ENCODE measurements at regions not wholly inside any gene's neighbourhood (a gene's known extent, or its start where the extent isn't known, plus 50 kb on each side); places are given as distances from the start of the nearest gene placed in this dataset.

- intact Hi-C loops (cut with micrococcal nuclease): no loop called here
- no peak overlapping the region for H3K4me3 Mint-ChIP-seq (ENCODE audit: low read depth)
- no peaks in the 10 kb centered on the region for H3K4me1 Mint-ChIP-seq (ENCODE audit: low read depth)
- DNase-seq (ENCODE audit: low spot score): no peak
- H3K27ac Mint-ChIP-seq: no peak overlapping the region
- H3K36me3 Mint-ChIP-seq (ENCODE audit: low read depth): no peaks in the 10 kb centered on the region
- no peaks in the 10 kb centered on the region for H3K27me3 Mint-ChIP-seq (ENCODE audit: low read depth)
- no peaks in the 10 kb centered on the region for H3K9me3 Mint-ChIP-seq
These were observed 773.7 kb downstream of the BCL11B start for GRCh38 chr14:98498019-98498885.

GRCh38 chr14:98501335-98501734, 770.7 kb downstream of the BCL11B start:
- intact Hi-C loops (cut with micrococcal nuclease): no loop called here
- peaks cover 4% of the 10 kb centered on the region for H3K27me3 Mint-ChIP-seq (ENCODE audit: low read depth)
- H3K27ac Mint-ChIP-seq: no peak overlapping the region
- no peaks in the 10 kb centered on the region for H3K9me3 Mint-ChIP-seq
- no peak for DNase-seq (ENCODE audit: low spot score)
- H3K36me3 Mint-ChIP-seq (ENCODE audit: low read depth): no peaks in the 10 kb centered on the region
- no peak overlapping the region for H3K4me3 Mint-ChIP-seq (ENCODE audit: low read depth)
- no peaks in the 10 kb centered on the region for H3K4me1 Mint-ChIP-seq (ENCODE audit: low read depth)

- intact Hi-C loops (cut with micrococcal nuclease): no loop called here
- Mint-ChIP-seq H3K36me3 (ENCODE audit: low read depth) (no peaks in the 10 kb centered on the region), H3K9me3 (no peaks in the 10 kb centered on the region), H3K27me3 (ENCODE audit: low read depth) (peaks cover 4% of the 10 kb centered on the region), H3K4me1 (ENCODE audit: low read depth) (no peaks in the 10 kb centered on the region), H3K27ac (no peak overlapping the region), H3K4me3 (ENCODE audit: low read depth) (no peak overlapping the region)
- DNase-seq (ENCODE audit: low spot score): no peak
These were observed 770.2 kb downstream of the BCL11B start for GRCh38 chr14:98501836-98502235.

GRCh38 chr14:98503086-98503815, 768.7 kb downstream of the BCL11B start:
- Mint-ChIP-seq H3K4me1 (ENCODE audit: low read depth) (no peaks in the 10 kb centered on the region), H3K9me3 (no peaks in the 10 kb centered on the region), H3K4me3 (ENCODE audit: low read depth) (no peak overlapping the region), H3K27ac (no peak overlapping the region), H3K27me3 (ENCODE audit: low read depth) (peaks cover 4% of the 10 kb centered on the region), H3K36me3 (ENCODE audit: low read depth) (no peaks in the 10 kb centered on the region)
- DNase-seq (ENCODE audit: low spot score): no peak
- intact Hi-C loops (cut with micrococcal nuclease): no loop called here

GRCh38 chr14:98507264-98507663, 764.7 kb downstream of the BCL11B start:
- no peak overlapping the region for H3K27ac Mint-ChIP-seq
- H3K9me3 Mint-ChIP-seq: peaks cover 5% of the 10 kb centered on the region
- no peak overlapping the region for H3K4me3 Mint-ChIP-seq (ENCODE audit: low read depth)
- H3K4me1 Mint-ChIP-seq (ENCODE audit: low read depth): peaks cover 20% of the 10 kb centered on the region
- peaks cover 4% of the 10 kb centered on the region for H3K27me3 Mint-ChIP-seq (ENCODE audit: low read depth)
- intact Hi-C loops (cut with micrococcal nuclease): no loop called here
- DNase-seq (ENCODE audit: low spot score): no peak
- peaks cover 8% of the 10 kb centered on the region for H3K36me3 Mint-ChIP-seq (ENCODE audit: low read depth)

GRCh38 chr14:98510392-98510791, 761.6 kb downstream of the BCL11B start:
- no peak overlapping the region for H3K27ac Mint-ChIP-seq

GRCh38 chr14:98512501-98513251, 759.3 kb downstream of the BCL11B start:
- DNase-seq (ENCODE audit: low spot score): no peak
- Mint-ChIP-seq H3K27me3 (ENCODE audit: low read depth) (no peaks in the 10 kb centered on the region), H3K4me3 (ENCODE audit: low read depth) (no peak overlapping the region), H3K36me3 (ENCODE audit: low read depth) (peaks cover 8% of the 10 kb centered on the region), H3K4me1 (ENCODE audit: low read depth) (peaks cover 34% of the 10 kb centered on the region), H3K9me3 (peaks cover 5% of the 10 kb centered on the region), H3K27ac (no peak overlapping the region)
- intact Hi-C loops (cut with micrococcal nuclease): loop anchor here (10.0 kb wide), 1 partner anchor 368 kb away; no protein-coding TSS in a partner anchor

More at GRCh38 chr14:98510392-98510791, 761.6 kb downstream of the BCL11B start:
- no peak for DNase-seq (ENCODE audit: low spot score)
- Mint-ChIP-seq H3K36me3 (ENCODE audit: low read depth) (peaks cover 8% of the 10 kb centered on the region), H3K9me3 (peaks cover 5% of the 10 kb centered on the region), H3K4me1 (ENCODE audit: low read depth) (peaks cover 34% of the 10 kb centered on the region), H3K27me3 (ENCODE audit: low read depth) (peaks cover 4% of the 10 kb centered on the region), H3K4me3 (ENCODE audit: low read depth) (no peak overlapping the region)
- intact Hi-C loops (cut with micrococcal nuclease): loop anchor here (10.0 kb wide), 1 partner anchor 366 kb away; no protein-coding TSS in a partner anchor

- intact Hi-C loops (cut with micrococcal nuclease): loop anchor here (10.0 kb wide), 1 partner anchor 369 kb away; no protein-coding TSS in a partner anchor
- DNase-seq (ENCODE audit: low spot score): no peak
- H3K27me3 Mint-ChIP-seq (ENCODE audit: low read depth): no peaks in the 10 kb centered on the region
- peaks cover 34% of the 10 kb centered on the region for H3K4me1 Mint-ChIP-seq (ENCODE audit: low read depth)
- peaks cover 5% of the 10 kb centered on the region for H3K9me3 Mint-ChIP-seq
- H3K36me3 Mint-ChIP-seq (ENCODE audit: low read depth): peaks cover 8% of the 10 kb centered on the region
- no peak overlapping the region for H3K4me3 Mint-ChIP-seq (ENCODE audit: low read depth)
- H3K27ac Mint-ChIP-seq: no peak overlapping the region
These were observed 758.4 kb downstream of the BCL11B start for GRCh38 chr14:98513558-98513957.

GRCh38 chr14:98514016-98514415, 758.0 kb downstream of the BCL11B start:
- no peak overlapping the region for H3K4me3 Mint-ChIP-seq (ENCODE audit: low read depth)
- DNase-seq (ENCODE audit: low spot score): no peak
- H3K27ac Mint-ChIP-seq: no peak overlapping the region
- intact Hi-C loops (cut with micrococcal nuclease): loop anchor here (10.0 kb wide), 1 partner anchor 369 kb away; no protein-coding TSS in a partner anchor
- H3K36me3 Mint-ChIP-seq (ENCODE audit: low read depth): peaks cover 8% of the 10 kb centered on the region
- peaks cover 34% of the 10 kb centered on the region for H3K4me1 Mint-ChIP-seq (ENCODE audit: low read depth)
- no peaks in the 10 kb centered on the region for H3K27me3 Mint-ChIP-seq (ENCODE audit: low read depth)
- H3K9me3 Mint-ChIP-seq: peaks cover 5% of the 10 kb centered on the region

- no peak overlapping the region for H3K27ac Mint-ChIP-seq
- H3K36me3 Mint-ChIP-seq (ENCODE audit: low read depth): no peaks in the 10 kb centered on the region
- H3K27me3 Mint-ChIP-seq (ENCODE audit: low read depth): no peaks in the 10 kb centered on the region
- peaks cover 10% of the 10 kb centered on the region for H3K9me3 Mint-ChIP-seq
- DNase-seq (ENCODE audit: low spot score): no peak
- intact Hi-C loops (cut with micrococcal nuclease): no loop called here
- no peak overlapping the region for H3K4me3 Mint-ChIP-seq (ENCODE audit: low read depth)
- H3K4me1 Mint-ChIP-seq (ENCODE audit: low read depth): no peaks in the 10 kb centered on the region
These were observed 735.7 kb downstream of the BCL11B start for GRCh38 chr14:98536256-98536655.

GRCh38 chr14:98542316-98542715, 729.7 kb downstream of the BCL11B start:
- H3K4me3 Mint-ChIP-seq (ENCODE audit: low read depth): no peak overlapping the region
- no peak overlapping the region for H3K27ac Mint-ChIP-seq
- peaks cover 5% of the 10 kb centered on the region for H3K9me3 Mint-ChIP-seq
- intact Hi-C loops (cut with micrococcal nuclease): no loop called here
- no peak for DNase-seq (ENCODE audit: low spot score)
- no peaks in the 10 kb centered on the region for H3K4me1 Mint-ChIP-seq (ENCODE audit: low read depth)
- no peaks in the 10 kb centered on the region for H3K27me3 Mint-ChIP-seq (ENCODE audit: low read depth)
- H3K36me3 Mint-ChIP-seq (ENCODE audit: low read depth): no peaks in the 10 kb centered on the region

- intact Hi-C loops (cut with micrococcal nuclease): no loop called here
- H3K9me3 Mint-ChIP-seq: no peaks in the 10 kb centered on the region
- no peak for DNase-seq (ENCODE audit: low spot score)
- H3K36me3 Mint-ChIP-seq (ENCODE audit: low read depth): no peaks in the 10 kb centered on the region
- no peak overlapping the region for H3K4me3 Mint-ChIP-seq (ENCODE audit: low read depth)
- H3K27ac Mint-ChIP-seq: no peak overlapping the region
- peaks cover 3% of the 10 kb centered on the region for H3K4me1 Mint-ChIP-seq (ENCODE audit: low read depth)
- H3K27me3 Mint-ChIP-seq (ENCODE audit: low read depth): no peaks in the 10 kb centered on the region
These were observed 728.9 kb downstream of the BCL11B start for GRCh38 chr14:98543074-98543473.
